OCI-LY3 (cell line): ENCODE measurements at regions not wholly inside any gene's neighbourhood (a gene's known extent, or its start where the extent isn't known, plus 50 kb on each side); places are given as distances from the start of the nearest gene placed in this dataset.

Experiments used
- H2AFZ ChIP-seq: fragments of 200-600, 300-600 bp; shearing (Covaris generic); 2 replicates; pipeline ENCODE4 v1.6.0; 2014; ENCODE audit warnings: antibody characterized with exemption, low read depth, low read length
- H3K27ac ChIP-seq: fragments of 200-600, 300-600 bp; sonication (generic); 2 replicates; pipeline ENCODE4 v1.5.1; 2014; ENCODE audit warnings: mild to moderate bottlenecking, low read length, moderate library complexity, mixed read lengths
- H3K27me3 ChIP-seq: fragments of 200-600, 300-600 bp; sonication (generic); 2 replicates; pipeline ENCODE4 v1.6.1; 2014; ENCODE audit warnings: low read depth, low read length, mixed read lengths
- H3K36me3 ChIP-seq: fragments of 200-600, 300-600 bp; sonication (generic); replicated peaks from 2 replicates; pipeline ENCODE3; 2014; ENCODE audit warnings: low read depth, low read length, mixed read lengths
- H3K4me1 ChIP-seq: fragments of 300-600, 200-600 bp; sonication (generic); 2 replicates; pipeline ENCODE4 v1.6.1; 2014; ENCODE audit warnings: low read length, mixed read lengths
- H3K4me2 ChIP-seq: fragments of 200-600, 300-600 bp; sonication (generic); 2 replicates; pipeline ENCODE4 v1.6.1; 2014; ENCODE audit warnings: low read length, mixed read lengths
- H3K4me3 ChIP-seq: fragments of 300-600, 200-600 bp; sonication (generic); 2 replicates; pipeline ENCODE4 v1.5.1; 2014; ENCODE audit warnings: antibody characterized with exemption, mild to moderate bottlenecking, low read length, moderate library complexity
- H3K79me2 ChIP-seq: fragments of 300-600, 200-600 bp; shearing (Covaris generic); 2 replicates; pipeline ENCODE4 v1.6.1; 2014; ENCODE audit warnings: mild to moderate bottlenecking, low read length, mixed read lengths
- H3K9ac ChIP-seq: fragments of 300-600, 200-600 bp; shearing (Covaris generic); 2 replicates; pipeline ENCODE4 v1.6.0; 2014; ENCODE audit warnings: mild to moderate bottlenecking, low read length, moderate library complexity
- H3K9me3 ChIP-seq: fragments of 200-600, 300-600 bp; shearing (Covaris generic); 2 replicates; pipeline ENCODE4 v1.6.1; 2014; ENCODE audit warnings: low read length, mixed read lengths; ENCODE audit not compliant: insufficient read depth
- H4K20me1 ChIP-seq: fragments of 200-600, 300-600 bp; sonication (generic); 2 replicates; pipeline ENCODE4 v1.6.1; 2016; ENCODE audit warnings: low read length, mixed read lengths; ENCODE audit not compliant: insufficient read depth
- CTCF ChIP-seq: fragments of 200-600, 300-600 bp; sonication (generic); IDR thresholded peaks from 2 replicates; pipeline ENCODE4 v1.5.1; 2014; ENCODE audit warnings: antibody characterized with exemption, low read length, low read depth
- EZH2phosphoT487 ChIP-seq: fragments of 200-600 bp; shearing (Covaris generic); IDR thresholded peaks from 2 replicates; pipeline ENCODE4 v1.6.1; 2018; ENCODE audit warnings: antibody characterized with exemption, mixed run types, low read depth

- Histone ChIP-seq H4K20me1 (no peaks in the 10 kb centered on the region), H3K9ac (no peak overlapping the region), H3K36me3 (no peaks in the 10 kb centered on the region), H3K27me3 (no peaks in the 10 kb centered on the region), H3K79me2 (no peaks in the 10 kb centered on the region), H2AFZ (no peak overlapping the region), H3K4me3 (no peak overlapping the region), H3K4me2 (no peak overlapping the region), H3K4me1 (no peaks in the 10 kb centered on the region), H3K9me3 (no peaks in the 10 kb centered on the region), H3K27ac (no peak overlapping the region)
- TF ChIP-seq CTCF = no peak
- TF ChIP-seq EZH2phosphoT487 = no peak
These were observed 176.2 kb upstream of the APCDD1 start for GRCh38 chr18:10278265-10278664.

- H2AFZ ChIP-seq = no peak overlapping the region
- H3K4me1 ChIP-seq = no peaks in the 10 kb centered on the region
- H3K79me2 ChIP-seq = no peaks in the 10 kb centered on the region
- H4K20me1 ChIP-seq = no peaks in the 10 kb centered on the region
- H3K9me3 ChIP-seq = no peaks in the 10 kb centered on the region
- H3K9ac ChIP-seq = no peak overlapping the region
- no peak overlapping the region for H3K27ac ChIP-seq
- no peak overlapping the region for H3K4me2 ChIP-seq
- H3K36me3 ChIP-seq = no peaks in the 10 kb centered on the region
- no peaks in the 10 kb centered on the region for H3K27me3 ChIP-seq
- TF ChIP-seq CTCF = no peak
- TF ChIP-seq EZH2phosphoT487 = no peak
- H3K4me3 ChIP-seq = no peak overlapping the region
These were observed 175.0 kb upstream of the APCDD1 start for GRCh38 chr18:10279471-10279870.

- no peaks in the 10 kb centered on the region for H3K36me3 ChIP-seq
- no peak overlapping the region for H3K4me3 ChIP-seq
- H2AFZ ChIP-seq = no peak overlapping the region
- peaks cover 4% of the 10 kb centered on the region for H3K4me1 ChIP-seq
- no peaks in the 10 kb centered on the region for H3K9me3 ChIP-seq
- no peaks in the 10 kb centered on the region for H3K27me3 ChIP-seq
- no peak overlapping the region for H3K4me2 ChIP-seq
- no peaks in the 10 kb centered on the region for H4K20me1 ChIP-seq
- H3K79me2 ChIP-seq = no peaks in the 10 kb centered on the region
- H3K9ac ChIP-seq = no peak overlapping the region
- no peak overlapping the region for H3K27ac ChIP-seq
- no peak for TF ChIP-seq CTCF
- TF ChIP-seq EZH2phosphoT487 = no peak
These were observed 174.4 kb upstream of the APCDD1 start for GRCh38 chr18:10279905-10280644.

- H3K9me3 ChIP-seq = no peaks in the 10 kb centered on the region
- H3K4me1 ChIP-seq = peaks cover 10% of the 10 kb centered on the region
- TF ChIP-seq CTCF (no peak), EZH2phosphoT487 (no peak)
- no peak overlapping the region for H3K27ac ChIP-seq
- 0 out of 2 replicates have a peak, but pooled peaks cover 2% of the 10 kb centered on the region for H3K27me3 ChIP-seq
- H3K9ac ChIP-seq = no peak overlapping the region
- H3K79me2 ChIP-seq = no peaks in the 10 kb centered on the region
- no peak overlapping the region for H2AFZ ChIP-seq
- H4K20me1 ChIP-seq = no peaks in the 10 kb centered on the region
- no peak overlapping the region for H3K4me3 ChIP-seq
- peak overlapping the region; percentile 30; the same call in 1 of the 2 replicates for H3K4me2 ChIP-seq
- H3K36me3 ChIP-seq = no peaks in the 10 kb centered on the region
These were observed 169.7 kb upstream of the APCDD1 start for GRCh38 chr18:10284540-10285282.
